GM18507 (cell line): ENCODE measurements at regions not wholly inside any gene's neighbourhood (a gene's known extent, or its start where the extent isn't known, plus 50 kb on each side); places are given as distances from the start of the nearest gene placed in this dataset.

Source experiments
- DNase-seq: peaks from one replicate; pipeline ENCODE4 v3.0.0; 2011; ENCODE audit warnings: low read depth; ENCODE audit not compliant: insufficient read length; ENCODE audit errors: extremely low spot score
- FAIRE-seq: peaks from 2 replicates; lab custom pipeline; 2011; peaks lifted over from hg19 to GRCh38; lab: Jason Lieb, UNC

DNA sequence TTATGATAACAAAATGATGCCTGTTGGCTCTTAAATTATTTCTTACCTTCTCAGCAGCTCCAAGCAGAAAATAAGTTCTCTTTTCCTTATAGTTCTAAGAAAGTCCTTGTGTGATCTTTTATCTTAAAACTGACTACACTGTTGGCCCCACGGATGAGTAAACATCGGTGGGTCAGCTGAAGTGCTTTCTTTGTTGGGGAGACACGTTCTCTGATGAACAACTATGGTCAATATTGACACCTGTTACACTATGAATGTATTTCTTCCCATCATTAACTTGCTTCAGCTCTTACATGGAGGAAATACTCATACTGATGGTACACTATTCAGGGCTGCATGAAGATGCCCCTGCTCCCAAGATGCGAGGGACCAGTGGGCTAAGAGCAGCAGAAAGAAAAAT lies 110.8 kb upstream of the EEA1 start:
- no peak for FAIRE-seq
- DNase-seq: no peak

- FAIRE-seq: no peak
- DNase-seq: no peak
These were observed 111.3 kb upstream of the EEA1 start for GRCh38 chr12:93040367-93040766.

GRCh38 chr12:93041416-93041815 lies 112.3 kb upstream of the EEA1 start:
- FAIRE-seq (no peak), DNase-seq (no peak)

DNA sequence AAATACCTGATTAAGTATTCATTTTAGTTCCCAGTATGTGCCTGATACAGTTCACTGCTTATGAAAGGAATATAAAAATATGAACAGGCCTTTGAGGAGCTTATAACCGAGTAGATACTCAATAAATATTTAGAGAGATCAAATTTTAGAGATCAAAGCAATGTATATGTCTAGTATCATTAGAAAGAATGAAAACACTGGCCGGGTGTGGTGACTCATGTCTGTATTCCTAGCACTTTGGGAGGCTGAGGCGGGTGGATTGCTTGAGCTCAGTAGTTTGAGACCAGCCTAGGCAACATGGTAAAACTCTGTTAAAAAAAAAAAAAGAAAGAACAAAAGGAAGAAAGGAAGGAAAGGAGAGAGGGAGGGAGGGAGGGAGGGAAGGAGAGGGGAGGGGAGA lies 113.2 kb upstream of the EEA1 start:
- no peak for FAIRE-seq
- DNase-seq: no peak

- no peak for FAIRE-seq
These were observed 113.6 kb upstream of the EEA1 start for GRCh38 chr12:93042684-93043083.

GRCh38 chr12:93043192-93043876 lies 114.2 kb upstream of the EEA1 start:
- FAIRE-seq (no peak), DNase-seq (no peak)

More at GRCh38 chr12:93042684-93043083, 113.6 kb upstream of the EEA1 start:
- DNase-seq: no peak

- FAIRE-seq (no peak), DNase-seq (no peak)
These were observed 114.7 kb upstream of the EEA1 start for GRCh38 chr12:93043877-93044209.

DNA sequence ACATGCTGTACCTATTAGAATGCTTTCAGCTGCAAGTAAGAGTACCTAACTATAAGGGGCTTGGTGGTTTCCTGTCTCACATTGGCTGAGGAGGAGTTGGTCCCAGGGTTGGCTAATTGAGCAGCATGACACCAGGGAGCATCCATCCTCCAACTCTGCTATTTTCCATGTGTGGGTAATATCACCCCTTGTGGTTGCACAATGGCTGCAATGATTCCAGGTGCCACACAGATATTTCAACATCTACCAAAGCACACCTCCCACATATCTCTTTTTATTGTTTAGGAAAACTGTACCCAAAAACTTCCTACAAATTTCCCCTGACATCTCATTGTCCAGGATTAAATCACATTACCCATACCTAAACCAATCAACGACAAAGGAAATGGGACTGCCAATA lies 118.0 kb upstream of the EEA1 start:
- FAIRE-seq (no peak), DNase-seq (no peak)

DNA sequence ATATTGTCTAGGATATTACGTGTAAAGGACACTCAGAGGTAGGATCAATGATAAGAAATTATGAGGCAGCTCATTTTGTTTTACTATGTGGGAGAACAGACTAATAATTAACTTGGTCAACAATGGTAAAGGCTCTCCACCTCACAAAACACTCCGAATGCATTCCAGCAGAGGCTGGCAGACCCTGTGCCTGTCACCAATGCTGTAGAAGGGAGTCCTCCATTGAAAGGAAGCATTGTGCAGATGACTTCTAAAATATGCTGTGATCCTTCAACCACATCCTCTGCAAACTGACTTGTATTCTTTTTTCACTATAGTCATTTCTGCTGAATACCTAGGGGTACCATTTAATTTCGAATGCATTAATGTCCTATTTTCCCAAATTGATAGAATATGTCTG lies 119.6 kb upstream of the EEA1 start:
- FAIRE-seq (no peak), DNase-seq (no peak)

GRCh38 chr12:93050026-93050747 lies 121.1 kb upstream of the EEA1 start:
- FAIRE-seq: no peak
- DNase-seq: no peak

- FAIRE-seq (no peak), DNase-seq (no peak)
These were observed 121.6 kb upstream of the EEA1 start for GRCh38 chr12:93050748-93051081.

DNA sequence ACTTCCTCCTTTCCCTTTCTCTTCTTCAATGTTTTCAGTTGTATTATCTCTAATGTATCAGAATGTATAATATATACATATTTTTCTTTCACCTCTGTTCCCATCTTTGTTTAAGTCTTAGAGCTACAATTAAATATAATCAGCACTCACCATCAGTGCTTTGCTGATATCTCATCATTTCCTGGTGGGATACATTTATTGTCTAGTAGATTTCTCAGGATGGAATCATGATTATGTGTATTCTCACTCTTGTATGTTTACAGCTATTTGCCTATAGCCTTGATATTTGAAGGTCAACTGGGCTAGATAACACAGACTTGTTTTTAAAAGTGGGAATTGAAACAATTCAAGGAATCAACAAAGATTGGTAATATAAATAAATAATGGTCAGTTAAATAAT lies 124.9 kb upstream of the EEA1 start:
- no peak for DNase-seq
- no peak for FAIRE-seq

- FAIRE-seq: no peak
- no peak for DNase-seq
These were observed 126.1 kb upstream of the EEA1 start for GRCh38 chr12:93055221-93055620.

GRCh38 chr12:93056971-93057535 lies 128.0 kb upstream of the EEA1 start:
- DNase-seq (no peak), FAIRE-seq (no peak)

DNA sequence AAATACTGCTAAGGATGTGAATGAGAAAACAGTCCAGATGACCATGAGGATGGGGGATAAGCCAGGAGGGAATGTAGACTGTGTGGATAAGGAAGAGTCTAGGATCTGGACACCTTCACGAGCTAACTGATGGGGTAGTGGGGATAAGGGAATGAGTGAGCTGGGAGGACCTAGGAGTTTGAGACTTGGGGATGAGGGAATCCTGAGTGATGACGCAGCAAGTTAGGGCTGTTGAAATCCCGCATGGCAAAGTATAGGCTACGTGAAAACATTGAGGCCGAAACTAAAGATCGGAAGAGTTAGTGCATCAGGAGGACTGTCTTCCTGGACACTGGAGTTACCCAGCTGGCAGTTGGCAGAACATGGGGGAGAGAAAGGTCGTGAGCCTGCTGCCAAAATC lies 129.2 kb upstream of the EEA1 start:
- DNase-seq: no peak
- FAIRE-seq: no peak

- DNase-seq: no peak
- FAIRE-seq: peak; percentile 45
These were observed 130.2 kb upstream of the EEA1 start for GRCh38 chr12:93059288-93059687.

DNA sequence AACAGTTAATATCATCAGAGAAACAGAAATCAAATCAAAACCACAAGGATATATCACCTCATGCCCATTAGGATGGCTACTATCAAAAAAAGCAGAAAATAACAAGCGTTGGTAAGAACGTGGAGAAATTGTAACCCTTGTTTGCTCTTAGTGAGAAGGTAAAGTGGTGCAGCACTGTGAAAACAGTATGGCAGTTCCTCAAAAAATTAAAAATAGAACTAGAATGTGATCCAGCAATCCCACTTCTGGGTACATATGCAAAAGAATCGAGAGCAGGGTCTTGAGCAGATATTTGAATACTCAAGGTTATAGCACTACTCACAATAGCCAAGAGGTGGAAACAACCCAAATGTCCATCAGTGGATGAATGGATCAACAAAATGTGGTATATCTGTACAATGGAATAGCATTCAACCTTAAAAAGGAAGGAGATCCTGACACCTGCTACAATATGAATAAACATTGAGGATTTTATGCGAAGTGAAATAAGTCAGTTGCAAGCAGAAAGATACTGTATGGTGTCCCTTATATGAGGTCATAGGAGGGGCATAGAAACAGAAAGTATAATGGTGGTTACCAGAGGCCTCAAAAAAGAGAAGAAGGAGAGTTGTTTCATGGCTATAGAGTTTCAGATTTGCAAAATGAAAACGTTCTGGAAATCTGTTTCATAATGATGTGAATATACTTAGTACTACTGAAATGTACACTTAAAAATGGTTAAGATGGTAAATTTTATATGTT lies 131.0 kb upstream of the EEA1 start:
- peak; percentile 92 for FAIRE-seq
- DNase-seq: peak; percentile 36

DNA sequence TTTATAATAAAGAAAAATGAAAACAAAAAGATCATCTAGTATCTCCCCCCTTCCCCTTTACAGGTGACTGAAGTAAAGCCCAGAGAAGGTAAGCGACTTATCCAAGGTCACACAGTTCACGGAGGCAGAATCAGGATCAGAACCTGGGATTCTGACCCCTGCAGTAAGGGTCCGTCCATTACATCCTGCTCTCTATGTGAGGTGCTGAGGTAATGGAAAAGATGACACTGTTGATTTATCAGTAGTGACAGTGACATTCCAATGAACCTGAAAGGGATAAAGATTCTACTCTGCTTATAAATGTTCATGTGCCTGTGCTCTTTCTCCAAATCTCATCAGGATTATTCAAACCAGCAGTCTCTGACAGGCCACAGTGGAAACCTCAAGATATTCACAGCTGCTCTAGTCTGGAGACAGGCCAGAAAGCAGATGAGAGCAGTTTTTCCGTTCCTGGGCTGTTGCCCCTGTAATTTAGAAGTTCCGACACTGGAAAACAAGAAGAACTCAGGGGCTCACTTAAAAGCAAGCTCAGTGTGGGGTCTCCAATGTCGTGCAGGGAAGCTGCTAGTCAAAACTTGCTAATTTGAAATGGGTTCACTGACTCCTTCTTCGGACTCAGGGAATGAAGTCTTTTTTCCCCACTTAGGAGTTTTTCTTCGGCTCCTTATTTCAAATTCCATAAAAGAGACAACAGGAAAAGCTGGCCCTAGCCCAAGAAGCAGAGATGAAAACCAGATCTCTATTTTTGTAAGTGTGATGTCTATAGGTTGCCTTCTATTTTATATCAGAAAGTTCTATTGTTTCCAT lies 131.8 kb upstream of the EEA1 start:
- DNase-seq (no peak), FAIRE-seq (no peak)

- DNase-seq (no peak), FAIRE-seq (no peak)
These were observed 132.7 kb upstream of the EEA1 start for GRCh38 chr12:93061473-93062419.
